ENCODE measurements at regions not wholly inside any gene's neighbourhood (a gene's known extent, or its start where the extent isn't known, plus 50 kb on each side); places are given as distances from the start of the nearest gene placed in this dataset.
"Not testable (repeated sequence)": the region's sequence is repeated elsewhere in the genome, so short reads cannot be mapped to it uniquely, and the experiment has no call there.

- DNase-seq (ENCODE audit: low spot score), result no peak
- TF ChIP-seq, protein P1, sequence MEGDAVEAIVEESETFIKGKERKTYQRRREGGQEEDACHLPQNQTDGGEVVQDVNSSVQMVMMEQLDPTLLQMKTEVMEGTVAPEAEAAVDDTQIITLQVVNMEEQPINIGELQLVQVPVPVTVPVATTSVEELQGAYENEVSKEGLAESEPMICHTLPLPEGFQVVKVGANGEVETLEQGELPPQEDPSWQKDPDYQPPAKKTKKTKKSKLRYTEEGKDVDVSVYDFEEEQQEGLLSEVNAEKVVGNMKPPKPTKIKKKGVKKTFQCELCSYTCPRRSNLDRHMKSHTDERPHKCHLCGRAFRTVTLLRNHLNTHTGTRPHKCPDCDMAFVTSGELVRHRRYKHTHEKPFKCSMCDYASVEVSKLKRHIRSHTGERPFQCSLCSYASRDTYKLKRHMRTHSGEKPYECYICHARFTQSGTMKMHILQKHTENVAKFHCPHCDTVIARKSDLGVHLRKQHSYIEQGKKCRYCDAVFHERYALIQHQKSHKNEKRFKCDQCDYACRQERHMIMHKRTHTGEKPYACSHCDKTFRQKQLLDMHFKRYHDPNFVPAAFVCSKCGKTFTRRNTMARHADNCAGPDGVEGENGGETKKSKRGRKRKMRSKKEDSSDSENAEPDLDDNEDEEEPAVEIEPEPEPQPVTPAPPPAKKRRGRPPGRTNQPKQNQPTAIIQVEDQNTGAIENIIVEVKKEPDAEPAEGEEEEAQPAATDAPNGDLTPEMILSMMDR (IDR thresholded peaks at IDR 0.05; ENCODE audit: extremely low read depth, missing control alignments), result no peak
Measured at GRCh38 chr18:70411876-70412435, 123.1 kb downstream of the SOCS6 start.

DNA sequence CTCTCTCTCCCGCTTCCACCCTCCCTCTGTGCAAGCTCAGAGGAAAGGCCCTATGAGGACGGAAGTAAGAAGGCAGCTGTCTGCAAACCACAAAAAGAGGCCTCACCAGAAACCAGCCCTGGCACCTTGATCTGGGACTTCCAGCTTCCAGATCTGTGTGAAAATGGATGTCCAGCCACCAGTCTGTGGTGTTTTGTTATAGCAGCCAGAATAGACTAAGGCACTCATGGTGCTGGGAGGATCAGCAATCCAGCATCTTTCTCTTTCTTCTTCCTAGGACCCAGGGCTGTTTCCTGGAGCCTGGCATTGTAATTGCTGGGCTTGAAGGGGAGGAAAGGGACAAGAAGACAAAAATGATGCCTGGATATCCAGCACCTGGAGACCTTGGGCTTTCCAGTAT lies 122.5 kb downstream of the SOCS6 start:
- TF ChIP-seq, protein P1 (IDR thresholded peaks at IDR 0.05; ENCODE audit: extremely low read depth, missing control alignments), result no peak
- DNase-seq (ENCODE audit: low spot score), result no peak

- DNase-seq (ENCODE audit: low spot score), result no peak
- TF ChIP-seq, protein P1 (IDR thresholded peaks at IDR 0.05; ENCODE audit: extremely low read depth, missing control alignments), result no peak
Measured at GRCh38 chr18:70405052-70405451, 116.2 kb downstream of the SOCS6 start.

- TF ChIP-seq, protein P1 (IDR thresholded peaks at IDR 0.05; ENCODE audit: extremely low read depth, missing control alignments), result no peak
- no peak for DNase-seq (ENCODE audit: low spot score)
Measured at GRCh38 chr18:70400476-70400875, 111.6 kb downstream of the SOCS6 start.

DNA sequence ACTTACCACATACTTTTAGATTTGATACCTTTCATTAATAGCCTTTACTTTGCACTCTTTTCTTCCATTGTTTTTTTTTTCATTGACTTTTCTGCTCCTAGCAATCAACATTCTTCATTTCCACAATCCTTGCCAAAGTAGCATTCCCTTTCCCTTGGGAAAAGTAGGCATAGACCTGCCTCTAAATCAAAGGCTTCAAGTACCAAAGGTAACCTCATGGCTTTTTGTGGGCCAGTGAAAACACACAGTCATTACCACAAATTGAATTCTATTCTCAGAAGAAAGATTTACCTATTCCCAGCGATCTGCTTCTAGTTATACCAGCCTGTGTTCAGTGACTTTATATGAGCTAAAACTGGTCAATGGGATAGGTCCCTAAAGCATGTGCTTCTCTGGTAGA lies 109.2 kb downstream of the SOCS6 start:
- TF ChIP-seq, protein P1 (IDR thresholded peaks at IDR 0.05; ENCODE audit: extremely low read depth, missing control alignments), result no peak
- no peak for DNase-seq (ENCODE audit: low spot score)

DNA sequence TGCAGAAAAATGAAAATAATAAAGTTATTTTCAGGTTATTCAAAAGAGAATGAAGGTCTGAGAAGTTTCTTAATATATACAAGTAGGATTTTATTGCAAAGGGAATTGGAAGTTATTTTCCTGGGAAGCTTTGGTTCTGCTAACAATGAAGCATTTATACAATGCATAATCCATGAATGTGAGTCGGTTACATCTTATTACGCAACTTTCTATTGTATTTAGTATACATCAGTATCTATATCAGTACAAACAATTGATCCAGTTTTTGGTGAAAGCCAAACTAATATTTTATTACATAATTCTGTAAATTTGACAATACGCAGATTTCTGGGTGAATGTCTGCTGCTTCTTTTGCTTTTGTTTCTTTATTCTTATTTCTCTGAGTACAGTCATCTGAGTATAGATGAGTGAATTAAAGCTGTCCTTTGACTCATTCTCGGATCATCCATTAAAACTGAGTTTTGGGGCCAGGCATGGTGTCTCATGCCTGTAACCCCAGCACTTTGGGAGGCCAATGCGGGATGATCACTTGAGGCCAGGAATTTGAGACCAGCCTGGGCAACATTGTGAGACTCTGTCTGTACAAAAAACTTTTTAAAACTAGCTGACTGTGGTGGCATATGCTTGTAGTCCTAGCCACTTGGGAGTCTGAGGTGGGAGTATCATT lies 108.5 kb downstream of the SOCS6 start:
- TF ChIP-seq, protein P1 (IDR thresholded peaks at IDR 0.05; ENCODE audit: extremely low read depth, missing control alignments), result no peak
- no peak for DNase-seq (ENCODE audit: low spot score)

DNA sequence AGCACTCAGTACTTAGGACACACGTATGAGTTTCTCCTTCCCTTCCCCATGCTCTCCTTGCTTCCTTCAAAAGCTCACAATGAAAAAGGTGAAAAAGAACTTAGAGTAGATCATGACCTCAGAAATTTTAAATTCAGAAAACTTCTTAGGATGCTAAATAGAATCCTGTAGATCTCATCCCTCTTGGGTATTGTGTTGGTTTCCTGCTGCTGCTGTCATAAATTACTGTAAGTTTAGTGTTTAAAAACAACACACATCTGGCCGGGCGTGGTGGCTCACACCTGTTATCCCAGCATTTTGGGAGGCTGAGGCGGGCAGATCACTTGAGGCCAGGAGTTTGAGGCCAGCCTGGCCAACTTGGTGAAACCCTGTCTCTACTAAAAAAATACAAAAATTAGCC lies 106.9 kb downstream of the SOCS6 start:
- not testable (repeated sequence) for DNase-seq (ENCODE audit: low spot score)

DNA sequence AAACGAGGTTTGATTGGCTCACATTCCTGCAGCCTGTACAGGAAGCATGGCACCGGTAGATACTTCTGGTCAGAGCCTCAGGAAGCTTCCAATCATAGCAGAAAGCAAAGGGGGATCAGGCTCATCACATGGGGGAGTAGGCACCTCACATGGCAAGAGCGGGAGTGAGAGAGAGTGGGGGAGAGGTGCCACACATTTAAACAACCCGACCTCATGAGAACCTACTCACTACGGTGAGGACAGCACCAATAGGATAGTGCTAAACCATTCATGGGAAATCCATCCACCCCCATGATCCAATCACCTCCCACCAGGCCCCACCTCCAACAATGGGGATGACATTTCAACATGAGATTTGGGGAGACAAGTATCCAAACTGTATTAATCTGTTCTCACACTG lies 105.8 kb downstream of the SOCS6 start:
- DNase-seq (ENCODE audit: low spot score), result no peak
- TF ChIP-seq, protein P1 (IDR thresholded peaks at IDR 0.05; ENCODE audit: extremely low read depth, missing control alignments), result no peak
